DND-41 (cell line): ENCODE measurements at regions not wholly inside any gene's neighbourhood (a gene's known extent, or its start where the extent isn't known, plus 50 kb on each side); places are given as distances from the start of the nearest gene placed in this dataset.

Experiments
- EZH2 ChIP-seq: IDR thresholded peaks from 3 replicates; pipeline ENCODE4 v1.6.1; 2012; ENCODE audit warnings: borderline replicate concordance, low read depth, mild to moderate bottlenecking, moderate library complexity, low read length, inconsistent platforms; ENCODE audit not compliant: severe bottlenecking
- TF ChIP-seq, protein P1 (sequence below): IDR thresholded peaks from 2 replicates; pipeline ENCODE4 v1.5.1; 2012; ENCODE audit warnings: borderline replicate concordance, low read length, moderate library complexity, mild to moderate bottlenecking; ENCODE audit not compliant: poor library complexity, severe bottlenecking; ENCODE audit errors: extremely low read depth

GRCh38 chr21:35428937-35429336 is 379.8 kb upstream of the RUNX1 start:
- no peak for TF ChIP-seq EZH2
- TF ChIP-seq, protein P1, sequence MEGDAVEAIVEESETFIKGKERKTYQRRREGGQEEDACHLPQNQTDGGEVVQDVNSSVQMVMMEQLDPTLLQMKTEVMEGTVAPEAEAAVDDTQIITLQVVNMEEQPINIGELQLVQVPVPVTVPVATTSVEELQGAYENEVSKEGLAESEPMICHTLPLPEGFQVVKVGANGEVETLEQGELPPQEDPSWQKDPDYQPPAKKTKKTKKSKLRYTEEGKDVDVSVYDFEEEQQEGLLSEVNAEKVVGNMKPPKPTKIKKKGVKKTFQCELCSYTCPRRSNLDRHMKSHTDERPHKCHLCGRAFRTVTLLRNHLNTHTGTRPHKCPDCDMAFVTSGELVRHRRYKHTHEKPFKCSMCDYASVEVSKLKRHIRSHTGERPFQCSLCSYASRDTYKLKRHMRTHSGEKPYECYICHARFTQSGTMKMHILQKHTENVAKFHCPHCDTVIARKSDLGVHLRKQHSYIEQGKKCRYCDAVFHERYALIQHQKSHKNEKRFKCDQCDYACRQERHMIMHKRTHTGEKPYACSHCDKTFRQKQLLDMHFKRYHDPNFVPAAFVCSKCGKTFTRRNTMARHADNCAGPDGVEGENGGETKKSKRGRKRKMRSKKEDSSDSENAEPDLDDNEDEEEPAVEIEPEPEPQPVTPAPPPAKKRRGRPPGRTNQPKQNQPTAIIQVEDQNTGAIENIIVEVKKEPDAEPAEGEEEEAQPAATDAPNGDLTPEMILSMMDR, result no peak
